ENCODE measurements at regions not wholly inside any gene's neighbourhood (a gene's known extent, or its start where the extent isn't known, plus 50 kb on each side); places are given as distances from the start of the nearest gene placed in this dataset.

- H3K4me3 ChIP-seq (ENCODE audit: low read length): no peak overlapping the region
- no peak for DNase-seq (ENCODE audit: low read depth)
- TF ChIP-seq, protein P1, sequence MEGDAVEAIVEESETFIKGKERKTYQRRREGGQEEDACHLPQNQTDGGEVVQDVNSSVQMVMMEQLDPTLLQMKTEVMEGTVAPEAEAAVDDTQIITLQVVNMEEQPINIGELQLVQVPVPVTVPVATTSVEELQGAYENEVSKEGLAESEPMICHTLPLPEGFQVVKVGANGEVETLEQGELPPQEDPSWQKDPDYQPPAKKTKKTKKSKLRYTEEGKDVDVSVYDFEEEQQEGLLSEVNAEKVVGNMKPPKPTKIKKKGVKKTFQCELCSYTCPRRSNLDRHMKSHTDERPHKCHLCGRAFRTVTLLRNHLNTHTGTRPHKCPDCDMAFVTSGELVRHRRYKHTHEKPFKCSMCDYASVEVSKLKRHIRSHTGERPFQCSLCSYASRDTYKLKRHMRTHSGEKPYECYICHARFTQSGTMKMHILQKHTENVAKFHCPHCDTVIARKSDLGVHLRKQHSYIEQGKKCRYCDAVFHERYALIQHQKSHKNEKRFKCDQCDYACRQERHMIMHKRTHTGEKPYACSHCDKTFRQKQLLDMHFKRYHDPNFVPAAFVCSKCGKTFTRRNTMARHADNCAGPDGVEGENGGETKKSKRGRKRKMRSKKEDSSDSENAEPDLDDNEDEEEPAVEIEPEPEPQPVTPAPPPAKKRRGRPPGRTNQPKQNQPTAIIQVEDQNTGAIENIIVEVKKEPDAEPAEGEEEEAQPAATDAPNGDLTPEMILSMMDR (IDR thresholded peaks at IDR 0.05; ENCODE audit: insufficient read depth, low read depth, low read length, missing control alignments): no peak
Measured at GRCh38 chr2:49416252-49416651, 261.9 kb upstream of the FSHR start.

DNA sequence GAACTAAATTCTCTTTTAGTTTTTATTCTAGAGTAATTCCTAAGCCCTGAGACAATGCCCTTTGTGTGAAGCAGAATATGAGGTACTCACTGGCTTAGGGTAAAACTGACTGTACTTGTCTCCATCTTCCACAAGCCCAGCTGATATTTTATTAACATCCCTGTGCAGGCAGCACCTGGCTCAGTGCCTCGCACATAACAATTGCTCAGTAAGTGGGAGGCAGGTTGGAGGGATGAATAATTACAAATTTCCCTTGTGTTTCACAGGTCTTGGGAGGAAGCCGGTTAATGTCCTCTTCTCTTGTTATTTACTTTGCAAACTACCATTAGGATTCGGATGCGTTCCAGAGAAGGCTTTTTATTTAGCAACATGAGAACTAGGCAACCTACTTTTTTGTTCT, 249.8 kb upstream of the FSHR start:
- TF ChIP-seq, protein P1 (IDR thresholded peaks at IDR 0.05; ENCODE audit: insufficient read depth, low read depth, low read length, missing control alignments): no peak
- DNase-seq (ENCODE audit: low read depth): no peak
- no peak overlapping the region for H3K4me3 ChIP-seq (ENCODE audit: low read length)

- TF ChIP-seq, protein P1 (IDR thresholded peaks at IDR 0.05; ENCODE audit: insufficient read depth, low read depth, low read length, missing control alignments): no peak
- no peak for DNase-seq (ENCODE audit: low read depth)
Measured at GRCh38 chr2:49403637-49404036, 249.3 kb upstream of the FSHR start.

DNA sequence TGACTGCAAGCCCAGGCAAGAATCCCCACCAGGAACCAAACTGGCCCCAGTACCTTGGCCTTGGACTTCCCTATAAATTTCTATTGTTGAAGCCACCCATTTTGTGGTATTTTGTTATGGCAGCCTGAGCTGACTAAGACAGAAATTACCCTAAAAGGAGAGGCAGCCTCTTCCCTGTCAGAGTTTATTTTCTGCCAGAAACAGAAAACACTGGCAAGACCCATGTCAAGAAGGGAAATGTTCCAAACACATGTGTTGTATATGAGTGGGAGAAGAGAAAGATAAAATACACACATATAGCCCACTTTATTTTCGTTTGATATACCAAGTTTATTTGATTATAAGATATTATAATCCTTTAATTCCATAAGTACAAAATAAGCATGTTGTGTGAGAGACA, 225.1 kb upstream of the FSHR start:
- H3K4me3 ChIP-seq (ENCODE audit: low read length): no peak overlapping the region
- no peak for DNase-seq (ENCODE audit: low read depth)
- TF ChIP-seq, protein P1 (IDR thresholded peaks at IDR 0.05; ENCODE audit: insufficient read depth, low read depth, low read length, missing control alignments): no peak

More at GRCh38 chr2:49403637-49404036, 249.3 kb upstream of the FSHR start:
- H3K4me3 ChIP-seq (ENCODE audit: low read length): no peak overlapping the region

GRCh38 chr2:49371128-49371701, 216.9 kb upstream of the FSHR start:
- TF ChIP-seq, protein P1 (IDR thresholded peaks at IDR 0.05; ENCODE audit: insufficient read depth, low read depth, low read length, missing control alignments): no peak
- H3K4me3 ChIP-seq (ENCODE audit: low read length): no peak overlapping the region
- no peak for DNase-seq (ENCODE audit: low read depth)

DNA sequence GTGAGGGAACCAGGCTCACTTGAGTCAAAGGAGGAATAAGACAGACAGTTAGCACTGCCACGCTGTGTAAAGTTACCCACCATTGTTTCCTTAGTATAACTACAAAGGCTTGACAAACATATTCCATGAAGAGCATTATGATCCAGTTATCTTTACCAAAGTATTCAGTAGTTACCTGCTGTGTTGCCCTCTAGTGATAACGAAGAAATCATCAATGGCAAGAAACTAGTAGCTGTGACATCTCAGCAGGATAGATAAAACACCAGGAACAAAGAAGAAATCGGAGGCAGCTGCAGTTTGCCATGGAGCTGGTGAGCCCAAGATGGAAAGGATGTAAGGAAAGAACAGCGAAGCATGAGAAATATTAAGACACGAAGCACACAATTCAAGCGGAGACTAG, 215.3 kb upstream of the FSHR start:
- H3K4me3 ChIP-seq (ENCODE audit: low read length): no peak overlapping the region
- no peak for DNase-seq (ENCODE audit: low read depth)
- TF ChIP-seq, protein P1 (IDR thresholded peaks at IDR 0.05; ENCODE audit: insufficient read depth, low read depth, low read length, missing control alignments): no peak

DNA sequence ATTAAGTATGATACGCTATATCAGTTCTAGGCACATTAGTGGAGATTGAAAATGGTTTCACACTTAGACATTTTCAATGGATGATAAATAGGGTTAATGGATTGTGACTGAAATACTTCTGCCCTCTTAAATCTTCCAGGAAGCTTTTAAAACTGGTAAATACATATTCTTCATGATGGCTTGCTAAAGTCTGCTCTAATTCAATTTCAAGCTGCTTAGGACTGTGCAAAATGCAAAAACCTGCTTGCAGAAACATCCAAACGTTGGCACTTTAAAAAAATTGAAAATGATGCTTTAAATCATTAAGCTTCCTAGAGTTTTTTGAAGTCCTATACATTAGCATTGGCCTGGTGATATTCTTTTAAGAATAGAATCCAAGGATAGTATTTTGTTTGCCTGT, 214.8 kb upstream of the FSHR start:
- H3K4me3 ChIP-seq (ENCODE audit: low read length): no peak overlapping the region
- TF ChIP-seq, protein P1 (IDR thresholded peaks at IDR 0.05; ENCODE audit: insufficient read depth, low read depth, low read length, missing control alignments): no peak
- no peak for DNase-seq (ENCODE audit: low read depth)
